ENCODE measurements at regions not wholly inside any gene's neighbourhood (a gene's known extent, or its start where the extent isn't known, plus 50 kb on each side); places are given as distances from the start of the nearest gene placed in this dataset.

DNA sequence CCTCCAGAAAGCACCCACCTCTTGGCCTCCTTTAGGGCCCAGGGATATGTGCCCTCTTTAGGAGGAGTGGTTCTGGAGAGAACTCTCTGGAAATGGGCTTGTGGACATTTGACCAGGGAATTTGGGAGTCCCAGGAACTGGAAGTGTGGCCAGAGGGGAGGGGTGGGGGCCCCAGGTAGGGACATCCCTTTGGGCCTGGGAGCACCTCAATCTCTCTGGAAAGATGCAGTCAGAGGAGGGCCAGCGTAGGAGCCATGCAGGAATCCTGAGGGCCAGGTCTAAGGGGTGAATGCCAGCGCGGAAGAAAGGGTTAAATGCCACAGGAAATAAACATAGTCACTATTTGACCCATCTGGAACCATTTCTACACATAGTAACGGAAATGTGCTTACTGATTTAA, 50.3 kb upstream of the ITGA11 start:
- Mint-ChIP-seq H3K27me3 (ENCODE audit: low read depth) (no peaks in the 10 kb centered on the region), H3K27ac (ENCODE audit: unreplicated experiment) (no peak overlapping the region), H3K4me1 (ENCODE audit: low read depth) (peaks cover 78% of the 10 kb centered on the region), H3K36me3 (ENCODE audit: low read depth) (no peaks in the 10 kb centered on the region), H3K9me3 (ENCODE audit: low read depth) (no peaks in the 10 kb centered on the region), H3K4me3 (ENCODE audit: unreplicated experiment) (no peak overlapping the region)
- no peak for DNase-seq (ENCODE audit: low spot score)
- TF ChIP-seq, protein P1, sequence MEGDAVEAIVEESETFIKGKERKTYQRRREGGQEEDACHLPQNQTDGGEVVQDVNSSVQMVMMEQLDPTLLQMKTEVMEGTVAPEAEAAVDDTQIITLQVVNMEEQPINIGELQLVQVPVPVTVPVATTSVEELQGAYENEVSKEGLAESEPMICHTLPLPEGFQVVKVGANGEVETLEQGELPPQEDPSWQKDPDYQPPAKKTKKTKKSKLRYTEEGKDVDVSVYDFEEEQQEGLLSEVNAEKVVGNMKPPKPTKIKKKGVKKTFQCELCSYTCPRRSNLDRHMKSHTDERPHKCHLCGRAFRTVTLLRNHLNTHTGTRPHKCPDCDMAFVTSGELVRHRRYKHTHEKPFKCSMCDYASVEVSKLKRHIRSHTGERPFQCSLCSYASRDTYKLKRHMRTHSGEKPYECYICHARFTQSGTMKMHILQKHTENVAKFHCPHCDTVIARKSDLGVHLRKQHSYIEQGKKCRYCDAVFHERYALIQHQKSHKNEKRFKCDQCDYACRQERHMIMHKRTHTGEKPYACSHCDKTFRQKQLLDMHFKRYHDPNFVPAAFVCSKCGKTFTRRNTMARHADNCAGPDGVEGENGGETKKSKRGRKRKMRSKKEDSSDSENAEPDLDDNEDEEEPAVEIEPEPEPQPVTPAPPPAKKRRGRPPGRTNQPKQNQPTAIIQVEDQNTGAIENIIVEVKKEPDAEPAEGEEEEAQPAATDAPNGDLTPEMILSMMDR (IDR thresholded peaks at IDR 0.05): no peak

DNA sequence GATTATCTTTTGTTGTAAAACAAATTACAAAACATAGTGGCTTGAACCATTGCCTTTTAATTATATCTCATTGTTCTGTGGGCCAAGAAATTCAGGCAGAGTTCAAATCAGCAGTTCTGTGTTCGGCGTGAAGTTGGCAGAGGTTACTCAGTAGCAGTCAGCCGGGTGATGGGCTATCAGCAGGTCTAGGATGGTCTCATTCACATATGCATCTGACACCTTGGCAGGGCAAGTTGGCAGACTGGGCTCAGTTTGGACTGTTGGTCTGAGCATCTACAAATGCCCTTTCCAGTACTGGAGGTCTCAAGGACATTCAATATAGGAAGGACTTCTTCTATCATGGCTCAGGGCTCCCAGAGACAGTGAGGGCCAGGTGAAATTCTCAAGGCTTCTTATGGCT, 51.2 kb upstream of the ITGA11 start:
- Mint-ChIP-seq H3K4me3 (ENCODE audit: unreplicated experiment) (no peak overlapping the region), H3K36me3 (ENCODE audit: low read depth) (no peaks in the 10 kb centered on the region), H3K9me3 (ENCODE audit: low read depth) (no peaks in the 10 kb centered on the region), H3K4me1 (ENCODE audit: low read depth) (peaks cover 81% of the 10 kb centered on the region), H3K27ac (ENCODE audit: unreplicated experiment) (no peak overlapping the region), H3K27me3 (ENCODE audit: low read depth) (no peaks in the 10 kb centered on the region)
- TF ChIP-seq, protein P1 (IDR thresholded peaks at IDR 0.05): no peak
- DNase-seq (ENCODE audit: low spot score): no peak

DNA sequence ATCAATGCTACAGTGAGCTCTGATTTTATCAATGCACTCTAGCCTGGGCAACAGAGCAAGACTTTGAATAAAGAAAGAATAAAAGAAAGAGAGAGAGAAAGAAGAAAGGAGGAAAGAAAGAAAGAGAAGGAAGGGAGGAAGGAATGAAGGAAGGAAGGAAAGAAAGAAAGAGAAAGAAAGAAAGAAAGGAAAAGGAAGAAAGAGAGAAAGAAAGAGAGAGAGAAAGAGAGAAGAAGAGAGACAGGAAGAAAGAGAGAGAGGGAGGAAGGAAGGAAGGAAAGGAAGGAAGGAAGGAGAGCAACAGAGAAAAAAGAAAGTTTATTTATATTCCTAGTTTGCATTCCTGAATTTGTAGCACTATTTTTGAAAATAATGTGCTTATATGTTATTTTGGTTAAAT, 52.3 kb upstream of the ITGA11 start:
- H3K27me3 Mint-ChIP-seq (ENCODE audit: low read depth): no peaks in the 10 kb centered on the region
- TF ChIP-seq, protein P1 (IDR thresholded peaks at IDR 0.05): no peak
- peak overlapping the region; percentile 66 for H3K4me3 Mint-ChIP-seq (ENCODE audit: unreplicated experiment)
- H3K4me1 Mint-ChIP-seq (ENCODE audit: low read depth): peaks cover 77% of the 10 kb centered on the region
- DNase-seq (ENCODE audit: low spot score): no peak
- H3K27ac Mint-ChIP-seq (ENCODE audit: unreplicated experiment): peak overlapping the region; percentile 99
- H3K9me3 Mint-ChIP-seq (ENCODE audit: low read depth): no peaks in the 10 kb centered on the region
- no peaks in the 10 kb centered on the region for H3K36me3 Mint-ChIP-seq (ENCODE audit: low read depth)

DNA sequence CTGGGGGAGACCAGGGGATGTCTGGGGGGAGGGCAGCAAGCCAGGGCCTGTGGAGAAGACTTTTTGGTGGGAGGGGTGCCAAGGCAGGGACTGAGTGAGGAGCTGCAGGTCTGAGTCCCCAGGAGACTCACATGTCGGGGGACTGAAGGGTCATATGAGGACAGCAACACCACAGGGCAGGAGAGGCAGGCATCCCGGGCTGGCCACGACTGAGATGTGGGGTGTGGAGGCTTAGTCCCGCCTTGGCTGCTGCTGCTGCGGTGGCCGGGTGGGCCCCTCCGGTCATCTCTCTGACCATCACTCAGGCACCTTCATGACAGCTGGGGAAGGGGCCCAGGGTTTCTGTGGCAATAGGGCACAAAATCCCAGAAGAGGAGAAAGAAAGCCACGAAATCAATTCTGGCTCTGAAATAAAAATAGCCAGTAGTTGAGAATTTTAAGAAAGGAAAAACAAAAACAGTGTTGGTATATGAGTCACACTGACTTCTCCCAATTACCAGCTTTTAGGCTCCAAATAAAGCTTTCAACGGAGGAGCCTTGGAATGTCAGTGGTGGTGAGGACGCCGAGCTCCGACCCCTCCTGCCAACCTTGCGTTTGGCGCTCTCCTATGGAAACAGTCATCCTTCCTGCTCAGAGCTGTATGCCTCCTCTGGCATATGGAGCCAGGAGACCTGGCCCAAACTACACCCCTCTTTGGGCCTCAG, 52.9 kb upstream of the ITGA11 start:
- Mint-ChIP-seq H3K4me1 (ENCODE audit: low read depth) (peaks cover 77% of the 10 kb centered on the region), H3K9me3 (ENCODE audit: low read depth) (no peaks in the 10 kb centered on the region), H3K36me3 (ENCODE audit: low read depth) (no peaks in the 10 kb centered on the region), H3K27ac (ENCODE audit: unreplicated experiment) (peak overlapping the region; percentile 99), H3K27me3 (ENCODE audit: low read depth) (no peaks in the 10 kb centered on the region), H3K4me3 (ENCODE audit: unreplicated experiment) (peak overlapping the region; percentile 66)
- no peak for DNase-seq (ENCODE audit: low spot score)
- TF ChIP-seq, protein P1 (IDR thresholded peaks at IDR 0.05): peak; percentile 21

DNA sequence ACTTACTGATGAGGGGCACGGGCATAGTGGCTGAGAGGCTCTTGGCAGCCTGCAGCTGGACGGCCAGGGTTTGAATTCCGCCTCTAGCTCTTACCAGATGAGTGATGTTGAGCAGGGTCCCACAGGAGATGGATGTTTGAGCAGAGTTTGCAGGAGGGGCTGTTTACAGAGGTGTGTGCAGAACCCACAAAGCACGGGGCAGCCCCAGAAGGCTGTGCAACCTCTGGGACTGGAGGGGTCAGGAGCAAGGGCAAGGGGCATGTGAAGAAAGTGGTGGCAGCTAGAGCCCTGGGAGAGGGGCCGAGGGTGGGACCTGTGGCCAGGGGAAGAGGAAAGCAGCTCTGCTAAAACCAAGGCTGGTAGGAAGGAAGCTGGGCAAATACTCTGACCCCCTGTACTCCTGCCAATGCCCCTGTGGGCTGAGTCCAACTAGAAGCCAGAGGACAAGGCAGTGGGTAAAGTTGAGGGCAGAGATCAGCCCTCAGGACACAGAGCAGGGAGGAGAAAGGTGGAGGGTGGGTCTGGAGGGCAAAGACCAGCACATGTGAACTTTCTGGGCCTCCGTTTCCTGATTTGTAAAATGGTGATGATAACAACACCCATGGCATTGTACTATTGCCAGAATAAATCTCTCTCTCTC, 53.9 kb upstream of the ITGA11 start:
- DNase-seq (ENCODE audit: low spot score): no peak
- Mint-ChIP-seq H3K36me3 (ENCODE audit: low read depth) (no peaks in the 10 kb centered on the region), H3K27ac (ENCODE audit: unreplicated experiment) (peak overlapping the region; percentile 99), H3K9me3 (ENCODE audit: low read depth) (no peaks in the 10 kb centered on the region), H3K27me3 (ENCODE audit: low read depth) (no peaks in the 10 kb centered on the region), H3K4me1 (ENCODE audit: low read depth) (peaks cover 71% of the 10 kb centered on the region), H3K4me3 (ENCODE audit: unreplicated experiment) (no peak overlapping the region)
- TF ChIP-seq, protein P1 (IDR thresholded peaks at IDR 0.05): no peak

Data from chondrocyte (in vitro differentiated cells).